ENCODE measurements at regions not wholly inside any gene's neighbourhood (a gene's known extent, or its start where the extent isn't known, plus 50 kb on each side); places are given as distances from the start of the nearest gene placed in this dataset.

- no peak for DNase-seq (ENCODE audit: low read depth in 2 of 2)
Observed at GRCh38 chr22:27283714-27284113, 517.8 kb downstream of the MN1 start.

DNA sequence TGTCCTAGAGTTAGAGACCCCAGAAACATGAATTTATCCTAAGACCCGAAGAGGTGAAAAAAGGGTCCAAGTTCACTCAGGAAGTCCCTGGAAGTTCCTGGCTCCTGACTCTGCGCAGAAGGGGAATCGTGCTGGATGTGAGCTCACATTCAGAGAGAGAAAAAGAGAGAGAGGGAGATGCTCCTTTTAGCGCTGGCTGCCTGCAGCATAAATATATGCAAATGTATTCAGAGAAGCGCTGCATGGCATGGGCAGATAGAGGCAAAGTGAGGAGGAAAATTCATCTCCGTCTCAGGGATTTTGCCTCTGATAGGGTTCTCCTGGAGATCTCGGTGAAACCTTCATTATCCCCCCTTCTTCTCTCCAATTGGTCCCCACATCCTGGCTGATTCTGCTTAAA is 517.2 kb downstream of the MN1 start:
- DNase-seq (ENCODE audit: low read depth in 2 of 2) = no peak

DNA sequence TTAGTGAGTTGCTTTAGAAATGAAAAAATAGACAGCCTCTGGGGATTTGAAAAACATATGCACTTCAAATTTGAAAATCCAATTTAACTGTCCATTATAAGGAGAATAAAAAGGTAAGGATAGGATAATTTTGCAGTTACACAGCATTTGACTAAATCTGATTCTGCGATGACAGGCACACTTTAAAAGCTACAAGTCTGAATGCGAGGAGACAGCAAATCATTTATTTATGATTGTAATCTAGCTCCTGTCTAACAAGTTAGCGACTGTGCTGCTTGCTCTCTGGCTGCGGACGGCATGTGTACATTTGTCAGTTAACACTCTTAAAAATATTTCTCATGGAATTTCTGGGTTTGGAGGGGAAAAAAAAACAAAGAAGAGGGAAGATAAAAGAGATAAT is 514.8 kb downstream of the MN1 start:
- no peak for DNase-seq (ENCODE audit: low read depth in 2 of 2)

DNA sequence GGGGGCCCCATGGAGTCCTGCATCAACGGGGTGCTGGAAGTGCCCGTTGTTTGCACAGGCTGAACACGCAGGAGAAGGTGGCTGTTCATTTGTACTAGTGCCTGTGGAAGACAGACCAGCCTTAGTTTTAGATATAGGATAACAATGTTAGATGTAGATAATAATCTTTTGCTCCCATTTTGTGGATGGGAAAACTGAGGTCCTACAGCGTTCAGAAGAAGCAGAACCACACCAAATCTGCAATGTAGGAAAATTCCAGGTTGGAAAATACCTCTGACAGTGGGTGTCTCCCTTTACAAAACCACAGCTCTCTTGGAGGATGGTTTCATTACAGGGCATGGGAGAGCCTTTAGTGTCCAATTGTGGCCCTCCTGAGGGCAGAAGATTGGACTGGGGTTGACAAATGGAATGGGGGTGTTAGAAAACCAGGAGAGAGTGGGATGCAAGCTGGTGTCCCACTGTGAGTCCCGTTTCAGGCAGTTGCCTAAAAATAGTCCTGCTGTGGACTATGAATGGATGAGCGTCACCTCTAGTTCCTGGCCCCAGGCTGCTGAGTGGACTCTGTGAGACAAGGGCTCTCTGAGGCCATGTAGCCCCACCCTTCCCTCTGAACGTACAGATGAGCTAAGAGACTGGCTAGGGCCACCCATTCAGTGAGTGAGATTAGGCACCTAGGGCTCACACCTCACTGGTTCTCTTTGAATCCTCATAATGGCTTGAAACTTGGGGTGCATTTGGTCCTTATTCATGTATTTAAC is 508.8 kb downstream of the MN1 start:
- DNase-seq (ENCODE audit: low read depth in 2 of 2) = no peak

GRCh38 chr22:27293721-27294445 is 507.7 kb downstream of the MN1 start:
- no peak for DNase-seq (ENCODE audit: low read depth in 2 of 2)

GRCh38 chr22:27295040-27295439 is 506.5 kb downstream of the MN1 start:
- DNase-seq (ENCODE audit: low read depth in 2 of 2) = no peak

DNA sequence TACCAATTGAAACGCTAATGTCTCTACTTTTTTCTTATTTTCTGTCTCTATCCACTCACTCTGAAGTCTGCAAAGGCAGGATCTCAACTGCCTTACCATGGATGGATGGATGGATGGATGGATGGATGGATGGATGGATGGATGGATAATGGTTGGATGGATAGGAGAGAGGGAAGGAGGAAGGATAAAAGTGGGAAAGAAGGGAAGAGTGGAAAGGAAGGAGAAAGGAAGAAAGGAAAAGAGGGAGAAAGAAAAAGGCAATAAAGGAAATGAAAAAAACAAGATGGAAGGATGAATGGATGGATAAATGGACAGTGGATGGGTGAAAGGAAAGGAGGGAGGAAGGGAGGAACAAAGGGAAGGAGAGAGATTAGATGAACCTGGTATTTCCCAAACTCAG is 506.0 kb downstream of the MN1 start:
- no peak for DNase-seq (ENCODE audit: low read depth in 2 of 2)

- no peak for DNase-seq (ENCODE audit: low read depth in 2 of 2)
Observed at GRCh38 chr22:27296091-27296675, 505.4 kb downstream of the MN1 start.

GRCh38 chr22:27297125-27297524 is 504.4 kb downstream of the MN1 start:
- no peak for DNase-seq (ENCODE audit: low read depth in 2 of 2)

- DNase-seq (ENCODE audit: low read depth in 2 of 2) = no peak
Observed at GRCh38 chr22:27298332-27298731, 503.2 kb downstream of the MN1 start.

- no peak for DNase-seq (ENCODE audit: low read depth in 2 of 2)
Observed at GRCh38 chr22:27298742-27299141, 502.8 kb downstream of the MN1 start.

GRCh38 chr22:27299181-27300085 is 502.1 kb downstream of the MN1 start:
- no peak for DNase-seq (ENCODE audit: low read depth in 2 of 2)

- DNase-seq (ENCODE audit: low read depth in 2 of 2) = no peak
Observed at GRCh38 chr22:27300536-27301285, 500.8 kb downstream of the MN1 start.

DNA sequence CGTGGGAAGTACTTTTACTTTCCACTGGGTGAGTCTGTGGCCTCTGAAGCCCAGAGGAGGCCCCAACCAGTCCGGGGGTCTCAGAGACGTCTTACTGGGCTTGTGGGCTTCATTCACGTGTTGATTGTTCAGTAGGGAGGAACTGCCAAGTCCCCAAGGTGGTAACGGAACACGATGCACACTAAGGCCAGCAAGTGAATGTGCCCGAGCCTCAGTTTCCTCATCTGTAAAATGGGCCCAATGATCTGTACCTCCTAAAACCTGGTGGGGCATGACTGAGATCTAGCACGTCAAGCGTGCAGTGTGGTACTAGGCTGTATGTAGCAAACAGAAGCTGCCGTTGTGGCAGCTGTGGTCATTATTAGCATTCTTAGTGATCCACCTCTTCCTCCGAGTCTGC is 499.1 kb downstream of the MN1 start:
- no peak for DNase-seq (ENCODE audit: low read depth in 2 of 2)

GRCh38 chr22:27303718-27304117 is 497.8 kb downstream of the MN1 start:
- DNase-seq (ENCODE audit: low read depth in 2 of 2) = no peak

DNA sequence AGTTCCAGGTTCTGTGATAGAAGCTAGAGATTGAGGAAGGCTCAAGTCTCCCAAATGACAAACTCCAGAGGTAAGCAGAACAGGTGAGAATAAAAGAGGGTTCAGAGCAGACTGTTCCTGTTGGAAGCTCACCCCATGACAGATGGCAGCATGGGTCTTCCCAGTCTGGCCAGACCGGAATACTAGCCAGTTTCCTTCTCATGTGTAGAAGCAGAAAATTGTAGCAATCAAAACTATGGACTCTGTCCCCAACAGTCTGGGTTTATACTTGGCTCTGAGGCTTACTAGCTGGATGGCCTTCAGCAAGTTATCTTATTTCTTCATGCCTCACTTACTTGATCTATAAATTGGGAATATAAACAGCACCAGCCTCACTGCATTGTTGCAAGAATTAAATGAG is 494.8 kb downstream of the MN1 start:
- no peak for DNase-seq (ENCODE audit: low read depth in 2 of 2)

DNA sequence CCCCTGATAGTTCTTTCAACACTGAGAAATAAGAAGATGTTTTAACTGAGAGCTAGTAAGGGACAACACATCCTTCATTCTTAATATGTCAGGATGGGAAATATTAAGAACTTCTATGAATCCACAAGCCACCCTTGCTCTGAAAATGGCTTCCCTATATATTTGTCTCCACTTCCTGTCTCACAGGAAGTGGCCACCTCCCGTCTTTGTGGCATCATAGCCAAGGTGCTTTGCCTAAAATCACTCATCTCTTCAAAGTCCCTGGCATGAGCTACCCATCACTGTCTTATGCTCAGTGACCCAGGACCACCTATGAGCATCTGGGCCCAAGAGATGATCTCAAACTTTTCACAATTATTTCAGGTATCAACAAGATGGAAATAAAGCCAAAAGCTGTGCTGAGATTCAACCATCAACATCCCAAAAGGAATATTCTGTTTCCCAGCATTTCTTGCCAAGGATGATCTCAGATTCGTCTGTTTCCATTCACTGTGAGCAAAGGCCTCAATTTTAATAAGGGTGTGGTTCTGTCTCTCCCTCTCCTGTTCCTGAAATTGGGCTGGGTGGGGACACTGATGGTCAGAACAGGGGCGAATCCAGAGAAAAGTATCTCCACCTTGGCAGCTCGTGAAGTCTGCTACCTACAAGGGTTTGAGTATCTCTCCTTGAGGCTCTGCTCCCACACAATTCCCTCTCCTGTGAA is 493.9 kb downstream of the MN1 start:
- no peak for DNase-seq (ENCODE audit: low read depth in 2 of 2)

DNA sequence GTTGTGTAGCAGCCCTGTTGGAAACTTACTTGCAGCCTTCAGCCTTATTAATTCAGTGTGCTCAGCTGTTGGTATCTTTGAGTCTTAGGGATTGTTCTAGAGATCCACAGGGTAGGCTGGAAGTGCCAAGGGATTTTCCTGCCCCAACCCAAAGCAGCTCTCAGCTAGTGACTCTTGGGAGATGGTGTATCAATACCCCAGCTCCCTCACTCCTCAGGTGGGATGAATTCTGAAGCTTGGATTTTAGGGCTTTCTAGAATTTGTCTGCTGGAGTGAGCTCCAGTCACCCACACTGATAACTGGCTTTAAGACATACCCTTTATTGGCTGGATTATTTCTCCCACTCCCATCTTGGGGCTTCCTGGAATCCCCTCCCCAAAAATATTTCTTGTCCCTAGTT is 493.0 kb downstream of the MN1 start:
- no peak for DNase-seq (ENCODE audit: low read depth in 2 of 2)

DNA sequence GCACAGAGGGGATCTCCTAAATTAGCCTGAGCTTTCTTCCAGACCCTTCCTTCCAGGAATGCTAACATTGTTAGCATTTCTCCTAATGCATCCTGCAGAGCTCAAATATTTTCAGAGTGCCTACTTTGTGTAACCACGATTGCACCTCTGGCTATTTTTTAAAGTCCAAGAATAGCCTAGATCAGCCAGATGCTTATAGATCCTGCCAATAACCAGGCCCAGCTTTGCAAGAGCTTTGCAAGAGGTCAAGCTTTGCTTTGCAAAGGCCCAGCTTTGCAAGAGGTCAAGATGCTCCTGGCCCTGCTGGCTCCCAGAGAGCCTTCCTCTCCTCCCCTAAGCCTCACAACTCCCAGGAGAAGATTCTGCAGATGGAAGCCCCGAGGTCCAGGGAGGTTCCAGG is 491.9 kb downstream of the MN1 start:
- DNase-seq (ENCODE audit: low read depth in 2 of 2) = no peak

GRCh38 chr22:27310966-27311697 is 490.4 kb downstream of the MN1 start:
- no peak for DNase-seq (ENCODE audit: low read depth in 2 of 2)

Measured in stimulated activated CD4-positive, alpha-beta T cell treated with anti-CD3 and anti-CD28 coated beads, Interleukin-1b, Interleukin-23, amount 100 ng/mL, for 4 hours (primary cell).